ENCODE measurements at regions not wholly inside any gene's neighbourhood (a gene's known extent, or its start where the extent isn't known, plus 50 kb on each side); places are given as distances from the start of the nearest gene placed in this dataset.

DNA sequence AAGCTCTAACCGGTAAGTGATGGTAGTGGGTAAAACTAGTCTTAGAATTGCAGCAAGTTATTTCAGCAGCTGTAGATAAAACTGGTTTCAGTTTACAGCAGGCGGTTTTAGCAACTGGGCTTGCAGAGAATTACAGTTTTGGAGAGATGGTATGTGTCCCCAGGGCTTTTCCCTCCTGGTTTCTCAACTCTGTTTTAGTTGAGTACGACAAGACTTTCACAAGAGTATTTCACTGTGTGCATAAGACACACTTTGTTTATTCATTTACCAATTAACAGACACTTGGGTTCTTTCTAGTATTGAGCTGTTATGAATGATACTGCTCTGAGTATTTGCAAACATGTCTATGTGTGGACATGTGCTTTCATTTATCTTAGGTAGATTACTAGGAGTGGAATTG lies 65.6 kb upstream of the RFX8 start:
- intact Hi-C loops (cut with micrococcal nuclease), result no loop called here
- Histone ChIP-seq H4K20me1 (ENCODE audit: insufficient read depth, low read length) (no peaks in the 10 kb centered on the region), H2AFZ (ENCODE audit: insufficient read depth, low read depth, low read length, poor library complexity, severe bottlenecking) (no peak overlapping the region), H3K4me3 (replicated peaks in 1 of 3; ENCODE audit: low read depth in 2 of 3, low read length in 3 of 3) (no peak overlapping the region), H3K27ac (ENCODE audit: low read depth in 1 of 2, low read length in 2 of 2) (no peak overlapping the region), H3K4me2 (replicated peaks; ENCODE audit: extremely low read depth, low read length, poor library complexity, severe bottlenecking) (no peak overlapping the region), H3K27me3 (ENCODE audit: control insufficient read depth in 2 of 2, insufficient read depth in 2 of 2, low read length in 2 of 2) (no peaks in the 10 kb centered on the region), H3K9me3 (replicated peaks in 1 of 2; ENCODE audit: control insufficient read depth in 1 of 2, insufficient read depth in 1 of 2, low read length in 2 of 2) (no peaks in the 10 kb centered on the region), H3K36me3 (replicated peaks in 1 of 2; ENCODE audit: control insufficient read depth in 1 of 2, insufficient read depth in 2 of 2, low read length in 2 of 2) (no peaks in the 10 kb centered on the region), H3K4me1 (ENCODE audit: control insufficient read depth in 1 of 2, insufficient read depth in 2 of 2, low read length in 2 of 2) (peaks cover 1 to 4% of the 10 kb centered on the region in 2 donors), H3K9ac (ENCODE audit: insufficient read depth, low read length, poor library complexity, severe bottlenecking) (no peak overlapping the region), H3K79me2 (ENCODE audit: insufficient read depth, low read length) (no peaks in the 10 kb centered on the region)
- Mint-ChIP-seq H3K36me3 (peaks cover 0 to 3% of the 10 kb centered on the region in 2 donors), H3K27me3 (ENCODE audit: low read depth in 3 of 3) (peaks cover 2 to 11% (median 2%) of the 10 kb centered on the region in 3 donors), H3K4me1 (peaks cover 2% of the 10 kb centered on the region), H3K27ac (no peak overlapping the region), H3K9me3 (peaks cover 0 to 6% (median 3%) of the 10 kb centered on the region in 7 donors), H3K4me3 (no peak overlapping the region)
- TF ChIP-seq, protein P1, sequence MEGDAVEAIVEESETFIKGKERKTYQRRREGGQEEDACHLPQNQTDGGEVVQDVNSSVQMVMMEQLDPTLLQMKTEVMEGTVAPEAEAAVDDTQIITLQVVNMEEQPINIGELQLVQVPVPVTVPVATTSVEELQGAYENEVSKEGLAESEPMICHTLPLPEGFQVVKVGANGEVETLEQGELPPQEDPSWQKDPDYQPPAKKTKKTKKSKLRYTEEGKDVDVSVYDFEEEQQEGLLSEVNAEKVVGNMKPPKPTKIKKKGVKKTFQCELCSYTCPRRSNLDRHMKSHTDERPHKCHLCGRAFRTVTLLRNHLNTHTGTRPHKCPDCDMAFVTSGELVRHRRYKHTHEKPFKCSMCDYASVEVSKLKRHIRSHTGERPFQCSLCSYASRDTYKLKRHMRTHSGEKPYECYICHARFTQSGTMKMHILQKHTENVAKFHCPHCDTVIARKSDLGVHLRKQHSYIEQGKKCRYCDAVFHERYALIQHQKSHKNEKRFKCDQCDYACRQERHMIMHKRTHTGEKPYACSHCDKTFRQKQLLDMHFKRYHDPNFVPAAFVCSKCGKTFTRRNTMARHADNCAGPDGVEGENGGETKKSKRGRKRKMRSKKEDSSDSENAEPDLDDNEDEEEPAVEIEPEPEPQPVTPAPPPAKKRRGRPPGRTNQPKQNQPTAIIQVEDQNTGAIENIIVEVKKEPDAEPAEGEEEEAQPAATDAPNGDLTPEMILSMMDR (IDR thresholded peaks at IDR 0.05), result no peak
- WGBS (ENCODE audit: insufficient coverage), result 100% methylated on average over 2 of the region's 3 CpGs
- no peak for DNase-seq

DNA sequence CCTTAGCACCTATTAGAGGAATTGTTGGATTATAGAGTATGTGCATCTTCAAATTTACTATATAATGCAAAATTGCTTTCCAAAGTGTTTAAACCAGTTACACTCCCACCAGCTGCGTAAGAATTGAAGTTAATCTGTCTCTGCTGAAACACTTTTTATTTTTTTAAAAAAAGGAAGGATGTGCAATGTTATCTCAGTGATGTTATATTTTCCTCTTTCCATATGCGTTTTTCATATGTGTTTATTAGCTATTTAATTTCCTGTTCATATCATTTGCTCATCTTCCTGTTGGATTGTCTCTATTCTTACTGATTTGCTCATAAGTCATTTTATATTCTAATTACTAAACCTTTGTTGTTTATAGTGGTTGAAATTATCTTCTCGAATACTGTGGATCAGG lies 63.2 kb upstream of the RFX8 start:
- H3K4me3 ChIP-seq (replicated peaks in 1 of 3; ENCODE audit: low read depth in 2 of 3, low read length in 3 of 3), result no peak overlapping the region
- H3K4me2 ChIP-seq (replicated peaks; ENCODE audit: extremely low read depth, low read length, poor library complexity, severe bottlenecking), result no peak overlapping the region
- no peaks in the 10 kb centered on the region for H3K27me3 ChIP-seq (ENCODE audit: control insufficient read depth in 2 of 2, insufficient read depth in 2 of 2, low read length in 2 of 2)
- TF ChIP-seq, protein P1 (IDR thresholded peaks at IDR 0.05), result no peak
- peaks cover 19% of the 10 kb centered on the region for H3K4me1 Mint-ChIP-seq
- no peaks in the 10 kb centered on the region for H3K79me2 ChIP-seq (ENCODE audit: insufficient read depth, low read length)
- no peaks in the 10 kb centered on the region for H3K36me3 Mint-ChIP-seq
- peaks cover 18% of the 10 kb centered on the region in 2 donors for H3K4me1 ChIP-seq (ENCODE audit: control insufficient read depth in 1 of 2, insufficient read depth in 2 of 2, low read length in 2 of 2)
- WGBS (ENCODE audit: insufficient coverage), result no CpG with 5 or more reads among the region's 3 CpGs
- peaks cover 0 to 9% (median 3%) of the 10 kb centered on the region in 3 donors for H3K27me3 Mint-ChIP-seq (ENCODE audit: low read depth in 3 of 3)
- H3K27ac Mint-ChIP-seq, result no peak overlapping the region
- intact Hi-C loops (cut with micrococcal nuclease), result no loop called here
- no peak overlapping the region for H3K9ac ChIP-seq (ENCODE audit: insufficient read depth, low read length, poor library complexity, severe bottlenecking)
- no peak overlapping the region for H3K4me3 Mint-ChIP-seq
- no peaks in the 10 kb centered on the region for H4K20me1 ChIP-seq (ENCODE audit: insufficient read depth, low read length)
- H3K9me3 ChIP-seq (replicated peaks in 1 of 2; ENCODE audit: control insufficient read depth in 1 of 2, insufficient read depth in 1 of 2, low read length in 2 of 2), result no peaks in the 10 kb centered on the region
- H3K27ac ChIP-seq (ENCODE audit: low read depth in 1 of 2, low read length in 2 of 2), result no peak overlapping the region
- H3K9me3 Mint-ChIP-seq, result peaks cover 0 to 6% (median 2%) of the 10 kb centered on the region in 7 donors
- no peaks in the 10 kb centered on the region for H3K36me3 ChIP-seq (replicated peaks in 1 of 2; ENCODE audit: control insufficient read depth in 1 of 2, insufficient read depth in 2 of 2, low read length in 2 of 2)
- no peak overlapping the region for H2AFZ ChIP-seq (ENCODE audit: insufficient read depth, low read depth, low read length, poor library complexity, severe bottlenecking)
- DNase-seq, result no peak
